ENCODE measurements at regions not wholly inside any gene's neighbourhood (a gene's known extent, or its start where the extent isn't known, plus 50 kb on each side); places are given as distances from the start of the nearest gene placed in this dataset.

DNA sequence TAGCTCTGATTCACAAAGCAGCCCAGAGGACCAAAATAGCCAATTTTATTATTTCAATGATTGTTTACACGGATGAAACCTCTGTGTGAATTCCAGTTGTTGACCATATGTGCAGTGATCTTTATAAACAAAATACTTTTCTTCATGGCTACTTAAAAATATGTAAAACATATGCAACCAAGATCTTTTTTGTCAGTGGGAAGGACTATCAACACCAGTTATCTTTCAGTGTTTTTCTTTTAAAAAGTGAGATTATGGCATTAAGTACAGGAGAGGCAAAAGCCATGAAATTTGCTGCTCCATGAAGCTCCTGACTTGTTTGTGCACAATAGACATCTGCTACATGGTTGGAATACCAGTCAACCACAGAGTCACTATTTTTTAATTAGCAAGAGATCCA lies 184.4 kb downstream of the DKK2 start (continued):
- TF ChIP-seq CTCF (conservative IDR thresholded peaks at IDR 0.05; ENCODE audit: low read depth in 2 of 2) (no peak), STAT1 (IDR thresholded peaks at IDR 0.05; ENCODE audit: unreplicated experiment) (no peak), NANOG (IDR thresholded peaks at IDR 0.05; ENCODE audit: borderline replicate concordance) (no peak), EZH2 (IDR thresholded peaks at IDR 0.05; ENCODE audit: low read depth, unreplicated experiment) (no peak)
- TF ChIP-seq, protein P1, sequence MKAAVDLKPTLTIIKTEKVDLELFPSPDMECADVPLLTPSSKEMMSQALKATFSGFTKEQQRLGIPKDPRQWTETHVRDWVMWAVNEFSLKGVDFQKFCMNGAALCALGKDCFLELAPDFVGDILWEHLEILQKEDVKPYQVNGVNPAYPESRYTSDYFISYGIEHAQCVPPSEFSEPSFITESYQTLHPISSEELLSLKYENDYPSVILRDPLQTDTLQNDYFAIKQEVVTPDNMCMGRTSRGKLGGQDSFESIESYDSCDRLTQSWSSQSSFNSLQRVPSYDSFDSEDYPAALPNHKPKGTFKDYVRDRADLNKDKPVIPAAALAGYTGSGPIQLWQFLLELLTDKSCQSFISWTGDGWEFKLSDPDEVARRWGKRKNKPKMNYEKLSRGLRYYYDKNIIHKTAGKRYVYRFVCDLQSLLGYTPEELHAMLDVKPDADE (IDR thresholded peaks at IDR 0.05), result no peak

DNA sequence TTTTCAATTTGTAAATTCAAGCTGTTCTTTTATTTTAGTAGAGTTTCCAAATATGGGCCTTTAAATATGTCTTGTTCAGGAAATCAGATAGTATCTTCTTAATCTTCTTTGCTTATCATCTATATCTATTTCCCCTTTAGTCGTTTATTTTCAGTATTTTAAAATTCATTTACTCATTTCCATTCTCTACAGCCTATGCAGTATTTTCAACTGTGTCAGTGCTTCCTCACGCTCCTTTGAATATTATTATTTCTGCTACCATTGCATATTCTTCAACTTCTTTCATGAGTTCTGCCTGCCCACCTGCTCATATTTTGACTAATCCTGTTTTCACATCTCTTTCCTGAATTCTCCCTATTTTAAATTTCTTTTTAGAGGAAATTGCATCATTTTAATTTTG lies 185.4 kb downstream of the DKK2 start:
- DNase-seq (ENCODE audit: low spot score) (no peak), ATAC-seq (no peak)
- Mint-ChIP-seq H3K9me3 (no peaks in the 10 kb centered on the region), H3K36me3 (ENCODE audit: low read depth) (no peaks in the 10 kb centered on the region), H3K4me3 (no peak overlapping the region), H3K27ac (no peak overlapping the region), H3K4me1 (peaks cover 4% of the 10 kb centered on the region; the same call in 2 of the 3 replicates), H3K27me3 (ENCODE audit: insufficient read depth, low read depth, poor library complexity) (no peaks in the 10 kb centered on the region)
- no peaks in the 10 kb centered on the region for H3K27me3 ChIP-seq (ENCODE audit: insufficient read depth)
- H3K79me2 ChIP-seq (replicated peaks; ENCODE audit: insufficient read depth), result no peaks in the 10 kb centered on the region
- H3K4me1 ChIP-seq (ENCODE audit: insufficient read depth), result peaks cover 9% of the 10 kb centered on the region; the same call in 1 of the 2 replicates
- no peaks in the 10 kb centered on the region for H3K36me3 ChIP-seq (ENCODE audit: insufficient read depth)
- no peak overlapping the region for H3K4me2 ChIP-seq
- H3F3A ChIP-seq (replicated peaks; ENCODE audit: low read depth), result no peaks in the 10 kb centered on the region
- H3K27ac ChIP-seq (ENCODE audit: low read depth), result no peak overlapping the region
- no peaks in the 10 kb centered on the region for H3K9me2 ChIP-seq (ENCODE audit: insufficient read depth)
- H4K20me1 ChIP-seq (replicated peaks; ENCODE audit: insufficient read depth), result no peaks in the 10 kb centered on the region
- H3K4me3 ChIP-seq, result no peak overlapping the region
- no peak overlapping the region for H2AFZ ChIP-seq
- TF ChIP-seq EZH2 (IDR thresholded peaks at IDR 0.05; ENCODE audit: low read depth, unreplicated experiment) (no peak), ZNF114 (CRISPR knock-in tag; IDR thresholded peaks at IDR 0.05) (no peak), CTCF (conservative IDR thresholded peaks at IDR 0.05; ENCODE audit: low read depth in 2 of 2) (no peak), REST (IDR thresholded peaks at IDR 0.05; ENCODE audit: unreplicated experiment) (no peak), JUNB (IDR thresholded peaks at IDR 0.05; ENCODE audit: unreplicated experiment) (no peak), ZNF331 (CRISPR knock-in tag; IDR thresholded peaks at IDR 0.05; ENCODE audit: low read depth) (no peak), EZH2phosphoT487 (IDR thresholded peaks at IDR 0.05; ENCODE audit: unreplicated experiment) (no peak), CREB1 (CRISPR knock-in tag; IDR thresholded peaks at IDR 0.05; ENCODE audit: low read depth) (no peak), STAT1 (IDR thresholded peaks at IDR 0.05; ENCODE audit: unreplicated experiment) (no peak), NANOG (IDR thresholded peaks at IDR 0.05; ENCODE audit: borderline replicate concordance) (no peak), POLR2AphosphoS5 (IDR thresholded peaks at IDR 0.05; ENCODE audit: low read depth) (no peak)
- TF ChIP-seq, protein P1 (IDR thresholded peaks at IDR 0.05), result no peak

All from GM23338 (cell line).